Suprapubic skin (tissue), 4 donors: ENCODE measurements at regions not wholly inside any gene's neighbourhood (a gene's known extent, or its start where the extent isn't known, plus 50 kb on each side); places are given as distances from the start of the nearest gene placed in this dataset.

Source experiments
- DNase-seq, 2 donors: peaks; one replicate each; pipeline ENCODE4 v3.0.0-alpha.2; 2019; ENCODE audit warnings: low spot score in 2 of 2
- H3K27ac ChIP-seq: fragments of 200-600 bp; sonication (generic); one replicate; pipeline ENCODE4 v1.5.1; 2019
- H3K27me3 ChIP-seq: fragments of 200-600 bp; sonication (generic); one replicate; pipeline ENCODE4 v1.5.1; 2019
- H3K36me3 ChIP-seq: fragments of 200-600 bp; sonication (generic); one replicate; pipeline ENCODE4 v1.5.1; 2019
- H3K4me1 ChIP-seq: fragments of 200-600 bp; sonication (generic); one replicate; pipeline ENCODE4 v1.5.1; 2019
- H3K4me3 ChIP-seq: fragments of 200-600 bp; sonication (generic); one replicate; pipeline ENCODE4 v1.5.1; 2019; ENCODE audit warnings: mild to moderate bottlenecking
- H3K9me3 ChIP-seq: fragments of 200-600 bp; sonication (generic); one replicate; pipeline ENCODE4 v1.5.1; 2019
- EP300 ChIP-seq: sonication (generic); formaldehyde crosslinking; IDR thresholded peaks from one replicate; pipeline ENCODE4 v1.6.1; 2017; ENCODE audit warnings: antibody characterized with exemption
- POLR2A ChIP-seq, 2 donors: fragments of 450-650 bp; IDR thresholded peaks; one replicate each; pipeline ENCODE4 v1.6.1; 2017; ENCODE audit warnings: antibody characterized with exemption in 2 of 2, mild to moderate bottlenecking in 2 of 2, moderate library complexity in 2 of 2
- POLR2AphosphoS5 ChIP-seq, 3 donors: sonication (generic); formaldehyde crosslinking; IDR thresholded peaks; one replicate each; pipeline ENCODE4 v1.6.1; 2017; ENCODE audit warnings: antibody characterized with exemption in 3 of 3
- WGBS: methylation state at CpG from one replicate; pipeline ENCODE4 v1.1.5; 2018; 5-methylcytosine and 5-hydroxymethylcytosine counted together
- TF ChIP-seq, protein P1 (sequence below), 2 donors: fragments of 200-600 bp in 1 of 2; fragments of 450-650 bp in 1 of 2; sonication (generic) in 1 of 2; IDR thresholded peaks; one replicate each; pipeline ENCODE4 v1.5.1; 2016 to 2019; ENCODE audit warnings: antibody characterized with exemption in 2 of 2, mild to moderate bottlenecking in 1 of 2, moderate library complexity in 1 of 2

DNA sequence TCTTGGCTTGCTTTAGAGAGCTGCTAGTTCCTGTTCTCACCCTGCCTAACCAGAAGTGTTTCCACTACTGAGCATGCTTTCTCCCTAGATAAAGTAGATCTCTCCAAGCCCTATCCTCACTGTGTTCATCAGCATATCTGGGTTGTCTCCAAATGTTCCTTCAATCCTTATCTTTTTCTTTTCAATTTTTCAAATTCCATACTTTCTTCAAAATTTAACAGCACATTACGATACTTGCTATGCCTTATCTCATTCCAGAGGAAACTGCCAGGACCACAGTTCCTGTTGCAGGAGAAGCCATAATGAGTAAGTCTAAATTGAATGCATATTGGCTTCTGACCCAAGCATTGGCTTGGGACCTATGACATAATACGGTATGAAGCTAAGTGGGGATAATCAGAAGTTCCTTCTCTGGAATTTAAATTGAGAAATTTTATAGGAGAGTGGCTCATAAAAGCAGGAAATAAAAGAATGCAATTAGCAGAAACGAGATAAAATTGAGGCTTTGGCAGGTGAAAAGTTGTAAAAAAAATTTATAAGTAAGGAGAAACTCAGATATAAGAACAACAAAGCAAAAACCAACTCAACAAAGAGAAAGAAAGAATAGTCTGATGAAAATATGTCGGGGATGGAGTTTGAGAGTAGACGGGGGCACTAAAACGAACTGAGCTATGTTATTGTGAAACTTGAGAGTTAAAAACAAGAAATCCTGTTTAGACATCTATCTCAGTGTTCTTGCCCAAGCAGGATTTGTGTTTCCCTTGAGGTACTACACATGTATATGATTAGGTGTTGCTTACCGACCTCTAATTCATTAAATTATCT, 631.7 kb upstream of the CCDC54 start:
- no peaks in the 10 kb centered on the region for H3K4me1 ChIP-seq
- TF ChIP-seq EP300: no peak
- no peak for TF ChIP-seq POLR2AphosphoS5 (IDR thresholded peaks at IDR 0.05)
- TF ChIP-seq, protein P1, sequence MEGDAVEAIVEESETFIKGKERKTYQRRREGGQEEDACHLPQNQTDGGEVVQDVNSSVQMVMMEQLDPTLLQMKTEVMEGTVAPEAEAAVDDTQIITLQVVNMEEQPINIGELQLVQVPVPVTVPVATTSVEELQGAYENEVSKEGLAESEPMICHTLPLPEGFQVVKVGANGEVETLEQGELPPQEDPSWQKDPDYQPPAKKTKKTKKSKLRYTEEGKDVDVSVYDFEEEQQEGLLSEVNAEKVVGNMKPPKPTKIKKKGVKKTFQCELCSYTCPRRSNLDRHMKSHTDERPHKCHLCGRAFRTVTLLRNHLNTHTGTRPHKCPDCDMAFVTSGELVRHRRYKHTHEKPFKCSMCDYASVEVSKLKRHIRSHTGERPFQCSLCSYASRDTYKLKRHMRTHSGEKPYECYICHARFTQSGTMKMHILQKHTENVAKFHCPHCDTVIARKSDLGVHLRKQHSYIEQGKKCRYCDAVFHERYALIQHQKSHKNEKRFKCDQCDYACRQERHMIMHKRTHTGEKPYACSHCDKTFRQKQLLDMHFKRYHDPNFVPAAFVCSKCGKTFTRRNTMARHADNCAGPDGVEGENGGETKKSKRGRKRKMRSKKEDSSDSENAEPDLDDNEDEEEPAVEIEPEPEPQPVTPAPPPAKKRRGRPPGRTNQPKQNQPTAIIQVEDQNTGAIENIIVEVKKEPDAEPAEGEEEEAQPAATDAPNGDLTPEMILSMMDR (IDR thresholded peaks at IDR 0.05): no peak
- TF ChIP-seq POLR2A (IDR thresholded peaks at IDR 0.05): no peak
- no peaks in the 10 kb centered on the region for H3K9me3 ChIP-seq
- H3K36me3 ChIP-seq: no peaks in the 10 kb centered on the region
- DNase-seq: no peak
- H3K27me3 ChIP-seq: no peaks in the 10 kb centered on the region
- H3K4me3 ChIP-seq: no peak overlapping the region
- WGBS: 49% methylated on average over 7 of the region's 7 CpGs
- H3K27ac ChIP-seq: no peak overlapping the region

- no peak for DNase-seq
- Histone ChIP-seq H3K4me3 (no peak overlapping the region), H3K4me1 (no peaks in the 10 kb centered on the region), H3K27me3 (no peaks in the 10 kb centered on the region), H3K27ac (no peak overlapping the region), H3K36me3 (no peaks in the 10 kb centered on the region), H3K9me3 (no peaks in the 10 kb centered on the region)
- TF ChIP-seq EP300: no peak
- TF ChIP-seq POLR2AphosphoS5 (IDR thresholded peaks at IDR 0.05): no peak
- TF ChIP-seq, protein P1 (IDR thresholded peaks at IDR 0.05): no peak
- no peak for TF ChIP-seq POLR2A (IDR thresholded peaks at IDR 0.05)
These were observed 631.0 kb upstream of the CCDC54 start for GRCh38 chr3:106746286-106746685.

GRCh38 chr3:106748472-106749262, 628.6 kb upstream of the CCDC54 start:
- Histone ChIP-seq H3K36me3 (no peaks in the 10 kb centered on the region), H3K9me3 (no peaks in the 10 kb centered on the region), H3K27ac (no peak overlapping the region), H3K27me3 (no peaks in the 10 kb centered on the region), H3K4me1 (no peaks in the 10 kb centered on the region), H3K4me3 (no peak overlapping the region)
- TF ChIP-seq EP300 (no peak), POLR2A (IDR thresholded peaks at IDR 0.05) (no peak), POLR2AphosphoS5 (IDR thresholded peaks at IDR 0.05) (no peak)
- TF ChIP-seq, protein P1 (IDR thresholded peaks at IDR 0.05): no peak
- DNase-seq: no peak
- 85% methylated on average over 8 of the region's 8 CpGs for WGBS

GRCh38 chr3:106750092-106750491, 627.1 kb upstream of the CCDC54 start:
- no peak overlapping the region for H3K27ac ChIP-seq
- peaks cover under 1% of the 10 kb centered on the region for H3K9me3 ChIP-seq
- H3K4me3 ChIP-seq: no peak overlapping the region
- no peak for TF ChIP-seq POLR2A (IDR thresholded peaks at IDR 0.05)
- no peak for TF ChIP-seq POLR2AphosphoS5 (IDR thresholded peaks at IDR 0.05)
- TF ChIP-seq, protein P1 (IDR thresholded peaks at IDR 0.05): no peak
- no peak for TF ChIP-seq EP300
- 75% methylated on average over 1 of the region's 1 CpG for WGBS
- no peaks in the 10 kb centered on the region for H3K36me3 ChIP-seq
- DNase-seq: no peak
- H3K4me1 ChIP-seq: no peaks in the 10 kb centered on the region
- no peaks in the 10 kb centered on the region for H3K27me3 ChIP-seq

DNA sequence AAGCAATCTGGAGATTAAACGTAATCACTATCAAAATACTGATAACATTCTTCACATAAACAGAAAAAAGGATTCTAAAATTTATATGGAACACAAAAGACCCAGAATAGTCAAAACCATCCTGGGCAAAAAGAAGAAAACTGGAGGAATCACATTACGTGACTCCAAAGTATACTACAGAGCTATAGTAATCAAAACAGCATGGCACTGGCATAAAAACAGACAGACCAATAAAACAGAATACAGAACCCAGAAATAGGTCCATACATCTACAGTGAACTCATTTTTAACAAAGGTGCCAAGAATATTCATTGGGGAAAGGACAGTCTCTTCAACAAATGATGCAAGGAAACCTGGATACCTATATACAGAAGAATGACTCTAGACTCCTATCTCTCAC, 621.9 kb upstream of the CCDC54 start:
- no peak overlapping the region for H3K27ac ChIP-seq

More for the DNA sequence above, 621.9 kb upstream of the CCDC54 start:
- no peak overlapping the region for H3K4me3 ChIP-seq
- no peak for DNase-seq
- no peaks in the 10 kb centered on the region for H3K27me3 ChIP-seq
- no peaks in the 10 kb centered on the region for H3K4me1 ChIP-seq
- H3K9me3 ChIP-seq: peaks cover 6% of the 10 kb centered on the region
- TF ChIP-seq EP300 (no peak), POLR2AphosphoS5 (IDR thresholded peaks at IDR 0.05) (no peak), POLR2A (IDR thresholded peaks at IDR 0.05) (no peak)
- TF ChIP-seq, protein P1 (IDR thresholded peaks at IDR 0.05): no peak
- WGBS: 83% methylated on average over 2 of the region's 2 CpGs
- no peaks in the 10 kb centered on the region for H3K36me3 ChIP-seq
